HUDEP-2 (cell line): ENCODE measurements at regions not wholly inside any gene's neighbourhood (a gene's known extent, or its start where the extent isn't known, plus 50 kb on each side); places are given as distances from the start of the nearest gene placed in this dataset.

Experiments
- DNase-seq, 76 experiments: peaks; one replicate each; lab custom pipeline; 2025; ENCODE audit not compliant: unreplicated experiment in 76 of 76; lab: John Stamatoyannopoulos, UW

DNA sequence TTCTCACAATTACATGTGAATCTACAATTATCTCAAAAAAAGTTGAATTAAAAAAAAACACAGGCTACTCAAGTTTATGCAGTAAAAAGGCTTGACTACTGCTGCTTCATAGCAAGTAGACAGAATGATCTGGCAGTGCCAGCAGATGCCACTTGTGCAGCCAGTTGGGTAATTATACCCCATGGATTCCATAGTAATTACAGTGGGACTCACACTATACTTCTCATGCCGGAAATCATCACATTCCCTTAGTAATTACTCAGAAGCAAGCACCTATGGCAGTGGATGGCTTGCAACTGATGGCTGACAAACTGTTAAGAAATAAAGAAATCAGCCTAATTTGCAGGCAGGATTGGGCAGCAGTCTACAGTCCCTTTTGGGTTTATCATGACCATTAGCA lies 463.2 kb upstream of the KLF4 start:
- DNase-seq: no peak

DNA sequence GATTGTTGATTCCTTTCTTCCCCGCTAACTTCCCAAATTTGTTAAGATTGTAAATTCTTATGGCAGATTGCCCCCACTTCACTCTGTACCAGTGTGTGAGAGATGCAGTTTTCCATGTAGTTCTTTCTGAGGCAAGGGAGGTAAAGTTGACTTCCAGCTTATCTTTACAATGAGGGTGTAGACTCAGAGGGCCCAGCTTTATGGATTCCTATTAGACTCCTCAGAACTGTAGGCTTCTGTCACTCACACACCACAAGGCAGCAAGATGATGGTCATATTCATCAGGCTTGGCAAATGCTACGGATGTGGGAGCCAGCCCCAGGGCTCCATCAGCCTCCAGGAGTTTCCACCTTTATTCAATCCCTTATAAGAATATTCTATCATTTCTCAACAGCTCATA lies 461.9 kb upstream of the KLF4 start:
- no peak for DNase-seq

- no peak for DNase-seq
Observed at GRCh38 chr9:107949061-107949460, 459.5 kb upstream of the KLF4 start.

DNA sequence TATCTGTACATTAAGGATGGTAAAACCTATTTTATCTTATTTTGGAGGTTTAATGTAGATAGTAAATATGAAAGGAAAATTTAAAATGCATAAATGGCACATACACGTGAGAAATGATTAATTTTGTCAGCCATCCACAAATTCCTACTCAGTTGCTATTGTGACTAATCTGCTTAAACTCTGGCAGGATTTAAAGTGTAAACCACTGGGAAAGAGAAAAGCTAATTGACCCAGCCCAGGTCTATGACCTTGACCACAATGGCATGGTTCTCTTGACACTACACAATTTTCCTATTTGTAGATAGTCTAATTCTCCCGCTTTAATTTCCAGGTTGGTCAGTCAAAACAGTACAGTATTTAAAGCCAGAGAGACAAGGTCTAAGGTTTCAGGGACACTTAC lies 459.0 kb upstream of the KLF4 start:
- DNase-seq: no peak

- no peak for DNase-seq
Observed at GRCh38 chr9:107948086-107948485, 458.5 kb upstream of the KLF4 start.

DNA sequence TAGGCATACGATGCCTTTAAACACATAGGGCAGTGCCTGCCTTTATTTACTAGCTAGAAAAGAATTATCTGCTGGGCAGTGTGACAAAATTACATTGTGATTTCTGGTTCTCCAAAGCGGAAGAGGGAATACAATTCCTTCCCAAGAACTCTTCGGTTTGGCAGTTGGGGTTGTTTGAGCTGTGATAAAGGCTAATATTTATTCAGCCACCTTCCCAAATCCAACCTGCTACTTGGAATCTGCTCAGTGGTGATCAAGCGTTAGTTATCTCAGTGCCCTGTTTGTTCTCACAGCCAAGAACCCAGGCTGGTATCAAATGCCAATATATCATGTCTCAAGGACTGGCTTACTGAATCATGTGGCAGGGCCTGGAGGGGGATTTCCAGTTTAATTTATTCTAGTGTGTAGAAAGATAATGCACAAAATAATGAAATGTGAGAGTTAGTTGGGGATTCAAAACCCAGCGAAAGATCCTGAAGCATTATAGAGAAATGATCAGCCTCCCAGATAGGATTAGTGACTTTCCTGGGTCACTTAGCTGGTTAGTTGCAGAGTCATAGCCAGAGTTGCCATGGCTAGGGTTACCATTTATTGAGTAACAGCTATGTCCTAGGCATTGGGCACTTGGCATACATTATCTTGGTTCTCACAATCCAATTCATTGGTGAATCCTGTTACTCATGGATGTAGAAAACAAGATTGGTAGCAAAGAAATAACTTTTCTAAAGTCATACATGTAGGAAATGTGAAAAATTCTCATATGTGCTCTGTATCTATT lies 457.0 kb upstream of the KLF4 start:
- no peak for DNase-seq

DNA sequence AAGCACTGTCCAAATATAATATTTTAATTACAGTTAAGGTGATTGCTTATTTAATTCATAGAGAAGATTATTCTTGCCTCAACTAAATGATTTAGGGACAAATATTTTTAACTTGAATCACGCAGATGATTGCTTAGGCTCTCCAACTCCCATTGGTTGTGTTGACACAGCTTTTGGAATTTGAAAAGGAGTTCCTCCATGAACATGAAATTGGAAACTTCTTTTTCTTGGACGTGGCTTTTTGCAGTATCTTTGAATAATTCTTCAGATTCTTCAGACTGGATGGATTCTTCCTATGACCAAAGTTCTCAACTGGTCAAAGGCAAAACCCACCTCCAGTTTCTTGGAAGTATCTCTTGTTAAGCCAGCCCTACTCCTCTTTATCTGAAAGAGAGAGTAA lies 456.4 kb upstream of the KLF4 start:
- no peak for DNase-seq

DNA sequence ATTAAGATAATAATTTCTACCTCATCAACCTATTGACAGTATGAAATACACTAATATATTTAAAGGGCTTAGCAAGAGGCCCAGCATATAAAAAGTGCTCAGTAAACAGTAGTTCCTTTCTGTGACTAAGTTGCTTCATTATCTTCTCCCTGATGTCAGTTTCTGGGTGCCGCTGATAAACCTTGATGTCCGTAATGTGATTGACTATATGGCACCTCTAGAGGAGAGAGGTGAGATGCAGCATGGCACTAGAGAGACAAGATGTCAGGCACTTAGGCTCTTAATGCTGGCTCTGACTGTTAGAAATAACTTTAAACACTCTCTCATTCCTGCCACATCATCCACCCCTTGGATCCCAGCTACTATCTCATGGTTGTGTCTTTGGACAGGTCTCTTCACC lies 455.9 kb upstream of the KLF4 start:
- peak in 7 of 76 experiments; percentile 2 to 19 (median 7) for DNase-seq

DNA sequence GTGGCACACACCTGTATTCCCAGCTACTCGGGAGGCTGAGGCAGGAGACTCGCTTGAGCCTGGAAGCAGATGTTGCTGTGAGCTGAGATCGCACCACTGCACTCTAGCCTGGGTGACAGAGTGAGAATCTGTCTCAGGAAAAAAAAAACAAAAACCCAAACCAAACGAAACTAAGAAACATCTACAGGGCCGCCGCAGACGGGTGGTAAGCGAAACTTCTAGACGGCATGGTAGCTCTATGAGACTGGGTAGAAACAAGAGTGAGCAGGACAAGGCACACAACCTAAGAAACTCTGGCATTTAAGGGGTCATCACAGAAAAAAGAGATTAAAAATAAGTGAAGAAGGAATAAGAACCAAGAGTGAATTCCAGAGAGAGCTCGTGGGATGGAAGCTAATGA lies 454.8 kb upstream of the KLF4 start:
- DNase-seq: no peak

DNA sequence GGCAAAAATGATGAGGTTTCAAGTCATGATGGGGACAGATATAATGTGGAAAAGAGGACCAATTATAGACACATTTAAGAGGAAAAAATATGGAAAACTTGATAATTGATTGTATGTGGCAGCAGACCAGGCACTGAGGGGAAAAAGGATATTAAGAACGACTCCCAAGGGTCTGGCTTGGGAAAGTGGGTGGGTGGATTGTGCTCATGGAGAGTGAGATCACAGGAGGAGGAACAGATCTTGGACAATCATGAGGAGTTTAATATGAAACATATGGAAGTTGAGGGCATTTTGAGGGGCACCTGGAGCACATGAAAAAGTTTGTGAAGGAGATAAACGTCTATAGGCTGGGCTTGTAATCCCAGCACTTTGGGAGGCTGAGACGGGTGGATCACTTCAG lies 454.3 kb upstream of the KLF4 start:
- DNase-seq: no peak

GRCh38 chr9:107942856-107943255 lies 453.3 kb upstream of the KLF4 start:
- DNase-seq: no peak

- no peak for DNase-seq
Observed at GRCh38 chr9:107942291-107942690, 452.7 kb upstream of the KLF4 start.

DNA sequence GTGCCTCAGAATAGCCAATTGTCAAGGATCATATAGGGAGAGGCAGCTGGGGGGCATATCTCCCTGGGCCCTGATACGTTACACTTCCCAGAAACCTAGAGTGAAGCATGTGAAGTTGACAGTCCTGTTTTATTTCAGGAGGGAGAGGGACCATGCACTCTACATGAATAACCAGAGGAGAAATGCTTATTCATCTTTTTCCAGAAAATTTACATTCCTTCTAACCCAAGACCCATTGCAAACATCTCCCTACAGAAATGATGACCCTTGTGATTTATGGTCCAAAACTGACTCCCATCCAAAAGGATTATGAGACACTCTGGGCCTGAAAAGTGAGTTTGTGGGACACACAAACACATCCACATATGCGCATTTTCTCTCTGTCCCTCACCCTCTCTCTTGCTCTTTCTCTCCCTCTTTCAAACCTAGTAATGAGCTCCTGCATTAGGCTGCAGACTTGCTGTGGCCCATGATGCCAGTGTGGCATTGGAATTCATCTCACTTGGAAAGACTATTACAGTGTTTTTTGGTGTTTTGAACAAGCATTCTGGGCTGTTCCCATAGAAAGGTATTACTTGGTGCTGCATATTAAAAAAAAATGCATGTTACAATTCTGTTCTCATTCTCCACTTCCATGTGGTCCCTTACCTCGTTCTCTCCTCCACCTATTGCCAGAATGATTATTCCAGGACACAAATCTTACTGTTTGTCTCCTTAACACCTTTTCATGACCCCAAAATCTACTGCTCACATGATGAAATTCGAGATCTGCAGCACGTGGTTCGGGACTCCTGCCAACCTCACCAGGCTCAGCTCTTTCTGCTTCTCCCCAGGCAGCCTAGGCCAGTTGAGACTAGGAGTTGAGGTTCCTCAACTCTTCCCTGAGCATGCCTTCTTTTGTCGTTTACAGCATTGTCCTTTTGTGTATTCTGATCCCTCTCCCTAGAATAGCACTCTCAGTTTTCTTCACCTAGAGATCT lies 451.3 kb upstream of the KLF4 start:
- DNase-seq: no peak

- DNase-seq: no peak
Observed at GRCh38 chr9:107938801-107939386, 449.3 kb upstream of the KLF4 start.

- no peak for DNase-seq
Observed at GRCh38 chr9:107935931-107936330, 446.4 kb upstream of the KLF4 start.

- DNase-seq: no peak
Observed at GRCh38 chr9:107933516-107933915, 443.9 kb upstream of the KLF4 start.

GRCh38 chr9:107933097-107933496 lies 443.5 kb upstream of the KLF4 start:
- DNase-seq: no peak

GRCh38 chr9:107932601-107933000 lies 443.0 kb upstream of the KLF4 start:
- no peak for DNase-seq

DNA sequence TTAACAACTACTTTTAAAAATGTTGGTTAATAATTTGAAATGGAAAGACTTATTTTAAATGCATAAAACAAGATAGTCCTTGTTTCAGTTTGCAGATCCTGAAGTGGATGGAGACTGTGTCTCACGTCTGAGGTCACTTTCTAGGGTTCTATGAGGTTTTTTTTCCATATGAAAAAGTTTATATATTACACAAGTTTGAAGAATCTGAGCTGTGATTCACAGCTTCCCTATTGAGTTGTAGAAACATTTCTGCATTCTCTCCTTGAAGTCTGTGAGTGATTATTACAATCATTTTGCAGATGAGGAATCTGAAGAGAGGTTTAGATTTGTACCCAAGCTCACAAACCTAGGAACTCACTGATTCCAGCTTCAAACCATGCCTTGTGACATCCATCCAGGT lies 442.5 kb upstream of the KLF4 start:
- DNase-seq: no peak

- DNase-seq: no peak
Observed at GRCh38 chr9:107931071-107931715, 441.6 kb upstream of the KLF4 start.

DNA sequence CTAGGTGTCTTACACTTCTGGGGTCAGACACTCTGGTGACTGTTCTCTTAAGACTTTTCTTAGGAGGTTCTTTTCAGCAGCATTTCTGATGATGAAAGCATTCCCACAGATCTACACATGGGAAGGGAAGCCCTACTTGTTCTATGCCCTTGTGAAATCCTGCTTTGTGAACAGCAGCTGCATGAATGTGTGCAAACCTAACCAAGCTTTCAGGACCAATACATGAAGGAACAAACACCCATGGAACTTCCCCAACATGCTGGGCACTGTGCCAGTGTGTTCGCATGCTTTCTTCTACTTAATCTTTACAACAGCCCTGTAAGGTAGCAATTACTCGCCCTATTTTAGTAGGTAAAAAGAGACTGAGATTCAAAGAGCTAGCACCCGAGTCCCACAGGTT lies 439.9 kb upstream of the KLF4 start:
- no peak for DNase-seq
